ENCODE measurements at regions not wholly inside any gene's neighbourhood (a gene's known extent, or its start where the extent isn't known, plus 50 kb on each side); places are given as distances from the start of the nearest gene placed in this dataset.

- TF ChIP-seq REST (IDR thresholded peaks at IDR 0.05; ENCODE audit: borderline replicate concordance) (no peak), EZH2 (IDR thresholded peaks at IDR 0.05; ENCODE audit: borderline replicate concordance, insufficient read depth, low read length, poor library complexity, severe bottlenecking) (no peak), EP300 (conservative IDR thresholded peaks at IDR 0.05; ENCODE audit: poor library complexity, severe bottlenecking) (no peak), RAD21 (conservative IDR thresholded peaks at IDR 0.05) (no peak), TAF1 (IDR thresholded peaks at IDR 0.05; ENCODE audit: low read depth) (no peak), CTCF (IDR thresholded peaks at IDR 0.05; ENCODE audit: poor library complexity, severe bottlenecking) (no peak), SMC3 (conservative IDR thresholded peaks at IDR 0.05; ENCODE audit: poor library complexity) (no peak), MXI1 (conservative IDR thresholded peaks at IDR 0.05; ENCODE audit: poor library complexity, severe bottlenecking) (no peak), POLR2AphosphoS5 (IDR thresholded peaks at IDR 0.05) (no peak)
- no peak overlapping the region for H2AFZ ChIP-seq (ENCODE audit: low read depth, low read length)
- H4K20me1 ChIP-seq (ENCODE audit: insufficient read depth): no peaks in the 10 kb centered on the region
- H3K27ac ChIP-seq (ENCODE audit: low read length): no peak overlapping the region
- H3F3A ChIP-seq (ENCODE audit: insufficient read depth, low read length, poor library complexity, severe bottlenecking): no peaks in the 10 kb centered on the region
- H3K79me2 ChIP-seq (replicated peaks; ENCODE audit: insufficient read depth, low read length): no peaks in the 10 kb centered on the region
- no peak overlapping the region for H3K4me3 ChIP-seq (ENCODE audit: low read length)
- no peaks in the 10 kb centered on the region for H3K36me3 ChIP-seq (ENCODE audit: insufficient read depth, low read length)
- no peaks in the 10 kb centered on the region for H3K9me2 ChIP-seq (ENCODE audit: insufficient read depth, low read length)
- H3K9ac ChIP-seq (ENCODE audit: low read length): no peak overlapping the region
- H3K4me2 ChIP-seq (ENCODE audit: low read length): no peak overlapping the region
- H3K27me3 ChIP-seq (ENCODE audit: insufficient read depth, low read depth, low read length): no peaks in the 10 kb centered on the region
- H3K9me3 ChIP-seq (ENCODE audit: low read length): no peaks in the 10 kb centered on the region
Observed at GRCh38 chr14:54138354-54139038, 181.9 kb upstream of the BMP4 start.

- Histone ChIP-seq H3K9me3 (ENCODE audit: low read length) (no peaks in the 10 kb centered on the region), H3K9me2 (ENCODE audit: insufficient read depth, low read length) (no peaks in the 10 kb centered on the region), H3K27me3 (ENCODE audit: insufficient read depth, low read depth, low read length) (no peaks in the 10 kb centered on the region), H3F3A (ENCODE audit: insufficient read depth, low read length, poor library complexity, severe bottlenecking) (no peaks in the 10 kb centered on the region), H3K36me3 (ENCODE audit: insufficient read depth, low read length) (no peaks in the 10 kb centered on the region), H3K9ac (ENCODE audit: low read length) (no peak overlapping the region), H3K4me2 (ENCODE audit: low read length) (no peak overlapping the region), H4K20me1 (ENCODE audit: insufficient read depth) (no peaks in the 10 kb centered on the region), H3K27ac (ENCODE audit: low read length) (no peak overlapping the region), H2AFZ (ENCODE audit: low read depth, low read length) (no peak overlapping the region), H3K79me2 (replicated peaks; ENCODE audit: insufficient read depth, low read length) (no peaks in the 10 kb centered on the region), H3K4me3 (ENCODE audit: low read length) (no peak overlapping the region)
- TF ChIP-seq POLR2AphosphoS5 (IDR thresholded peaks at IDR 0.05) (no peak), EP300 (conservative IDR thresholded peaks at IDR 0.05; ENCODE audit: poor library complexity, severe bottlenecking) (no peak), MXI1 (conservative IDR thresholded peaks at IDR 0.05; ENCODE audit: poor library complexity, severe bottlenecking) (no peak), REST (IDR thresholded peaks at IDR 0.05; ENCODE audit: borderline replicate concordance) (no peak), CTCF (IDR thresholded peaks at IDR 0.05; ENCODE audit: poor library complexity, severe bottlenecking) (no peak), EZH2 (IDR thresholded peaks at IDR 0.05; ENCODE audit: borderline replicate concordance, insufficient read depth, low read length, poor library complexity, severe bottlenecking) (no peak), RAD21 (conservative IDR thresholded peaks at IDR 0.05) (no peak), SMC3 (conservative IDR thresholded peaks at IDR 0.05; ENCODE audit: poor library complexity) (no peak)
Observed at GRCh38 chr14:54140551-54140950, 183.9 kb upstream of the BMP4 start.

All from neural cell (in vitro differentiated cells).